ENCODE measurements at regions not wholly inside any gene's neighbourhood (a gene's known extent, or its start where the extent isn't known, plus 50 kb on each side); places are given as distances from the start of the nearest gene placed in this dataset.

DNA sequence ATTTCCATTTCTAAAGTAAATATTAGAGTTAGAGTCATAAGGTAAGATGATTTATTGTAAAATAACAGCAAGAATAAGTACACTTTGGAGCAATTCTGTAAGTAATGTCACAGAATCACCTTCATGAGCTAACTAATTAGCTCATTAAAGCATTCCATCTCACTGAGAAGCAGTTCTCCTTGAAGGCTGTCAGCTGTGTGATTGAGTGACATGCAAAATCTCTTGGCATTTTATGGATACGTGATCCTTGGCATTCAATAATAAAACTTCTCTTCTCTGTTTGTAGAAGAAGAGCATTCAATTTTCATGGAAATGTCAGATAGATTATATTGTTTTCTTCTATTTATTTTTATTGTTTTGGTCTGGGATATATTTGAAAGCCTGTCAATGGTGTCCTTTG lies 1389.3 kb downstream of the GATA3 start:
- no TSS peak for BruUV-seq (replicated peaks)
- Histone ChIP-seq H4K5ac (ENCODE audit: low read depth, low read length) (no peak overlapping the region), H3K27me3 (ENCODE audit: control insufficient read depth, insufficient read depth, low read length) (no peaks in the 10 kb centered on the region), H4K91ac (ENCODE audit: insufficient read depth, low read depth, low read length) (no peak overlapping the region), H4K8ac (ENCODE audit: low read depth in 2 of 2, low read length in 2 of 2) (no peak overlapping the region), H3K4me2 (ENCODE audit: low read depth, low read length) (no peak overlapping the region), H3K79me1 (ENCODE audit: low read depth in 1 of 2, low read length in 2 of 2) (no peaks in the 10 kb centered on the region), H3K4ac (ENCODE audit: low read depth, low read length) (no peak overlapping the region), H3K4me1 (ENCODE audit: control insufficient read depth, insufficient read depth, low read length) (no peaks in the 10 kb centered on the region), H2AFZ (replicated peaks; ENCODE audit: low read length, poor library complexity) (no peak overlapping the region), H3K56ac (ENCODE audit: extremely low read depth, insufficient read depth, low read length) (no peak overlapping the region), H3K18ac (ENCODE audit: low read depth, low read length) (no peak overlapping the region), H3K27ac (ENCODE audit: insufficient read depth, low read length) (no peak overlapping the region), H3K9ac (ENCODE audit: low read depth, low read length) (no peak overlapping the region), H2BK120ac (ENCODE audit: low read depth, low read length) (no peak overlapping the region), H2BK20ac (ENCODE audit: low read depth, low read length) (no peak overlapping the region), H3K9me3 (ENCODE audit: control insufficient read depth, insufficient read depth, low read length) (no peaks in the 10 kb centered on the region), H3K36me3 (ENCODE audit: control insufficient read depth, insufficient read depth, low read length) (no peaks in the 10 kb centered on the region), H3K4me3 (ENCODE audit: insufficient read depth, low read depth, low read length) (no peak overlapping the region), H3K14ac (replicated peaks; ENCODE audit: low read depth, low read length) (no peak overlapping the region), H2BK5ac (ENCODE audit: low read depth, low read length, poor library complexity, severe bottlenecking) (no peak overlapping the region), H2AK5ac (ENCODE audit: low read depth, low read length) (no peak overlapping the region), H2AK9ac (replicated peaks; ENCODE audit: low read depth, low read length, poor library complexity) (no peak overlapping the region), H2BK15ac (ENCODE audit: low read depth, low read length) (no peak overlapping the region), H3K23ac (ENCODE audit: low read depth, low read length) (no peak overlapping the region), H3K9me1 (ENCODE audit: insufficient read depth, low read length) (no peaks in the 10 kb centered on the region), H4K20me1 (ENCODE audit: insufficient read depth, low read length) (no peaks in the 10 kb centered on the region)
- dilution Hi-C loops (cut with HindIII; ENCODE audit: low sequenced_read_pairs, unreplicated experiment) (no loop called here), in situ Hi-C loops (cut with MboI; ENCODE audit: low sequenced_read_pairs) (no loop called here), intact Hi-C loops (cut with micrococcal nuclease) (no loop called here)
- no peak for DNase-seq
- ATAC-seq (ENCODE audit: low read depth), result no peak
- WGBS, 2 experiments (ENCODE audit: extremely low coverage in 2 of 2, insufficient read length in 1 of 2), result no CpG with 5 or more reads among the region's 1 CpG
- ChIA-PET POLR2A (ENCODE audit: unreplicated experiment) (no interaction called here), CTCF (no interaction called here)
- no peak for TF ChIP-seq RFX5 (IDR thresholded peaks at IDR 0.05; ENCODE audit: low read depth, low read length)
- no peak for TF ChIP-seq POLR2A (IDR thresholded peaks at IDR 0.05; ENCODE audit: low read depth, low read length)
- TF ChIP-seq USF2 (IDR thresholded peaks at IDR 0.05; ENCODE audit: low read depth, low read length), result no peak
- TF ChIP-seq RCOR1 (IDR thresholded peaks at IDR 0.05; ENCODE audit: insufficient replicate concordance, low read length), result no peak
- no peak for TF ChIP-seq ELK1 (IDR thresholded peaks at IDR 0.05; ENCODE audit: borderline replicate concordance, low read depth, low read length)
- no peak for TF ChIP-seq RAD21 (IDR thresholded peaks at IDR 0.05; ENCODE audit: low read length)
- no peak for TF ChIP-seq NFE2L2 (IDR thresholded peaks at IDR 0.05; ENCODE audit: low read depth, low read length)
- no peak for TF ChIP-seq CEBPB (IDR thresholded peaks at IDR 0.05; ENCODE audit: low read depth, low read length)
- TF ChIP-seq MAZ (IDR thresholded peaks at IDR 0.05; ENCODE audit: borderline replicate concordance, low read depth, low read length), result no peak
- no peak for TF ChIP-seq MAFK (IDR thresholded peaks at IDR 0.05; ENCODE audit: low read depth, low read length)
- TF ChIP-seq, protein P1, sequence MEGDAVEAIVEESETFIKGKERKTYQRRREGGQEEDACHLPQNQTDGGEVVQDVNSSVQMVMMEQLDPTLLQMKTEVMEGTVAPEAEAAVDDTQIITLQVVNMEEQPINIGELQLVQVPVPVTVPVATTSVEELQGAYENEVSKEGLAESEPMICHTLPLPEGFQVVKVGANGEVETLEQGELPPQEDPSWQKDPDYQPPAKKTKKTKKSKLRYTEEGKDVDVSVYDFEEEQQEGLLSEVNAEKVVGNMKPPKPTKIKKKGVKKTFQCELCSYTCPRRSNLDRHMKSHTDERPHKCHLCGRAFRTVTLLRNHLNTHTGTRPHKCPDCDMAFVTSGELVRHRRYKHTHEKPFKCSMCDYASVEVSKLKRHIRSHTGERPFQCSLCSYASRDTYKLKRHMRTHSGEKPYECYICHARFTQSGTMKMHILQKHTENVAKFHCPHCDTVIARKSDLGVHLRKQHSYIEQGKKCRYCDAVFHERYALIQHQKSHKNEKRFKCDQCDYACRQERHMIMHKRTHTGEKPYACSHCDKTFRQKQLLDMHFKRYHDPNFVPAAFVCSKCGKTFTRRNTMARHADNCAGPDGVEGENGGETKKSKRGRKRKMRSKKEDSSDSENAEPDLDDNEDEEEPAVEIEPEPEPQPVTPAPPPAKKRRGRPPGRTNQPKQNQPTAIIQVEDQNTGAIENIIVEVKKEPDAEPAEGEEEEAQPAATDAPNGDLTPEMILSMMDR (conservative IDR thresholded peaks at IDR 0.05; ENCODE audit: low read depth, low read length), result no peak

Data from IMR-90 (cell line).